ENCODE measurements at regions not wholly inside any gene's neighbourhood (a gene's known extent, or its start where the extent isn't known, plus 50 kb on each side); places are given as distances from the start of the nearest gene placed in this dataset.

GRCh38 chr6:9172096-9172495 is 736.8 kb upstream of the SLC35B3 start:
- Histone ChIP-seq H3K36me3 (ENCODE audit: control insufficient read depth in 1 of 2, insufficient read depth in 2 of 2, low read length in 2 of 2) (no peaks in the 10 kb centered on the region), H2BK12ac (ENCODE audit: low read length) (no peak overlapping the region), H2AK5ac (ENCODE audit: low read length) (no peak overlapping the region), H3K27ac (ENCODE audit: low read depth, low read length) (no peak overlapping the region), H3K4ac (ENCODE audit: low read depth, low read length) (no peak overlapping the region), H4K91ac (ENCODE audit: low read depth, low read length) (no peak overlapping the region), H3K27me3 (ENCODE audit: insufficient read depth, low read length) (no peaks in the 10 kb centered on the region), H3K79me1 (ENCODE audit: low read length) (no peaks in the 10 kb centered on the region), H2AFZ (ENCODE audit: insufficient read depth, low read length, poor library complexity) (no peak overlapping the region), H3K23ac (ENCODE audit: low read length) (no peak overlapping the region), H3K9ac (ENCODE audit: low read length) (no peak overlapping the region), H4K8ac (ENCODE audit: low read depth, low read length) (no peak overlapping the region), H3K4me1 (ENCODE audit: control insufficient read depth in 1 of 2, insufficient read depth in 2 of 2, low read length in 2 of 2) (no peaks in the 10 kb centered on the region), H4K12ac (ENCODE audit: low read depth, low read length) (no peak overlapping the region), H2BK5ac (ENCODE audit: low read depth, low read length, poor library complexity) (no peak overlapping the region), H3K4me2 (ENCODE audit: low read length) (no peak overlapping the region), H3K4me3 (ENCODE audit: low read depth, low read length) (no peak overlapping the region), H3K79me2 (ENCODE audit: control insufficient read depth, insufficient read depth, low read length, poor library complexity) (no peaks in the 10 kb centered on the region), H3K18ac (ENCODE audit: low read length) (no peak overlapping the region), H2BK120ac (ENCODE audit: insufficient read depth, low read length, poor library complexity) (no peak overlapping the region), H3K9me3 (ENCODE audit: insufficient read depth, low read depth, low read length) (peaks cover 2% of the 10 kb centered on the region), H3K14ac (ENCODE audit: low read length) (no peak overlapping the region)
- DNase-seq = no peak
- no CpG with 5 or more reads among the region's 1 CpG for WGBS (ENCODE audit: extremely low coverage, insufficient coverage, insufficient read length)

- Histone ChIP-seq H3K9ac (ENCODE audit: low read length) (no peak overlapping the region), H3K36me3 (ENCODE audit: control insufficient read depth in 1 of 2, insufficient read depth in 2 of 2, low read length in 2 of 2) (no peaks in the 10 kb centered on the region), H3K4me1 (ENCODE audit: control insufficient read depth in 1 of 2, insufficient read depth in 2 of 2, low read length in 2 of 2) (no peaks in the 10 kb centered on the region), H2BK120ac (ENCODE audit: insufficient read depth, low read length, poor library complexity) (no peak overlapping the region), H3K27ac (ENCODE audit: low read depth, low read length) (no peak overlapping the region), H3K4ac (ENCODE audit: low read depth, low read length) (no peak overlapping the region), H3K27me3 (ENCODE audit: insufficient read depth, low read length) (no peaks in the 10 kb centered on the region), H4K12ac (ENCODE audit: low read depth, low read length) (no peak overlapping the region), H2AK5ac (ENCODE audit: low read length) (no peak overlapping the region), H4K8ac (ENCODE audit: low read depth, low read length) (no peak overlapping the region), H2BK12ac (ENCODE audit: low read length) (no peak overlapping the region), H3K18ac (ENCODE audit: low read length) (no peak overlapping the region), H3K4me2 (ENCODE audit: low read length) (no peak overlapping the region), H3K4me3 (ENCODE audit: low read depth, low read length) (no peak overlapping the region), H3K23ac (ENCODE audit: low read length) (no peak overlapping the region), H3K9me3 (ENCODE audit: insufficient read depth, low read depth, low read length) (peaks cover 2% of the 10 kb centered on the region), H2BK5ac (ENCODE audit: low read depth, low read length, poor library complexity) (no peak overlapping the region), H4K91ac (ENCODE audit: low read depth, low read length) (no peak overlapping the region), H3K79me2 (ENCODE audit: control insufficient read depth, insufficient read depth, low read length, poor library complexity) (no peaks in the 10 kb centered on the region), H3K14ac (ENCODE audit: low read length) (no peak overlapping the region), H3K79me1 (ENCODE audit: low read length) (no peaks in the 10 kb centered on the region), H2AFZ (ENCODE audit: insufficient read depth, low read length, poor library complexity) (no peak overlapping the region)
- WGBS (ENCODE audit: extremely low coverage, insufficient coverage, insufficient read length) = no CpG with 5 or more reads among the region's 1 CpG
- DNase-seq = no peak
Measured at GRCh38 chr6:9168669-9169068, 733.3 kb upstream of the SLC35B3 start.

- H3K79me1 ChIP-seq (ENCODE audit: low read length) = no peaks in the 10 kb centered on the region
Measured at GRCh38 chr6:9161731-9162130, 726.4 kb upstream of the SLC35B3 start.

GRCh38 chr6:9159051-9159450 is 723.7 kb upstream of the SLC35B3 start:
- no peak overlapping the region for H2BK5ac ChIP-seq (ENCODE audit: low read depth, low read length, poor library complexity)
- H3K36me3 ChIP-seq (ENCODE audit: control insufficient read depth in 1 of 2, insufficient read depth in 2 of 2, low read length in 2 of 2) = no peaks in the 10 kb centered on the region
- H4K8ac ChIP-seq (ENCODE audit: low read depth, low read length) = no peak overlapping the region
- no peak overlapping the region for H3K4me3 ChIP-seq (ENCODE audit: low read depth, low read length)
- no peak overlapping the region for H3K4me2 ChIP-seq (ENCODE audit: low read length)
- no peak overlapping the region for H3K4ac ChIP-seq (ENCODE audit: low read depth, low read length)
- H4K91ac ChIP-seq (ENCODE audit: low read depth, low read length) = no peak overlapping the region
- H3K27ac ChIP-seq (ENCODE audit: low read depth, low read length) = no peak overlapping the region
- no peak overlapping the region for H4K12ac ChIP-seq (ENCODE audit: low read depth, low read length)
- H3K14ac ChIP-seq (ENCODE audit: low read length) = no peak overlapping the region
- H2AFZ ChIP-seq (ENCODE audit: insufficient read depth, low read length, poor library complexity) = no peak overlapping the region
- no peak overlapping the region for H3K23ac ChIP-seq (ENCODE audit: low read length)
- no peaks in the 10 kb centered on the region for H3K27me3 ChIP-seq (ENCODE audit: insufficient read depth, low read length)
- H3K18ac ChIP-seq (ENCODE audit: low read length) = no peak overlapping the region
- H3K9me3 ChIP-seq (ENCODE audit: insufficient read depth, low read depth, low read length) = no peaks in the 10 kb centered on the region
- no peak overlapping the region for H3K9ac ChIP-seq (ENCODE audit: low read length)
- no CpG with 5 or more reads among the region's 3 CpGs for WGBS (ENCODE audit: extremely low coverage, insufficient coverage, insufficient read length)
- no peaks in the 10 kb centered on the region for H3K4me1 ChIP-seq (ENCODE audit: control insufficient read depth in 1 of 2, insufficient read depth in 2 of 2, low read length in 2 of 2)
- no peak overlapping the region for H2BK120ac ChIP-seq (ENCODE audit: insufficient read depth, low read length, poor library complexity)
- H2AK5ac ChIP-seq (ENCODE audit: low read length) = no peak overlapping the region
- no peaks in the 10 kb centered on the region for H3K79me1 ChIP-seq (ENCODE audit: low read length)
- DNase-seq = no peak
- no peaks in the 10 kb centered on the region for H3K79me2 ChIP-seq (ENCODE audit: control insufficient read depth, insufficient read depth, low read length, poor library complexity)
- H2BK12ac ChIP-seq (ENCODE audit: low read length) = no peak overlapping the region

More at GRCh38 chr6:9161731-9162130, 726.4 kb upstream of the SLC35B3 start:
- Histone ChIP-seq H2BK120ac (ENCODE audit: insufficient read depth, low read length, poor library complexity) (no peak overlapping the region), H3K9me3 (ENCODE audit: insufficient read depth, low read depth, low read length) (no peaks in the 10 kb centered on the region), H2BK5ac (ENCODE audit: low read depth, low read length, poor library complexity) (no peak overlapping the region), H2AK5ac (ENCODE audit: low read length) (no peak overlapping the region), H3K4me3 (ENCODE audit: low read depth, low read length) (no peak overlapping the region), H3K27me3 (ENCODE audit: insufficient read depth, low read length) (no peaks in the 10 kb centered on the region), H3K4me1 (ENCODE audit: control insufficient read depth in 1 of 2, insufficient read depth in 2 of 2, low read length in 2 of 2) (no peaks in the 10 kb centered on the region), H2AFZ (ENCODE audit: insufficient read depth, low read length, poor library complexity) (no peak overlapping the region), H3K9ac (ENCODE audit: low read length) (no peak overlapping the region), H3K23ac (ENCODE audit: low read length) (no peak overlapping the region), H4K8ac (ENCODE audit: low read depth, low read length) (no peak overlapping the region), H3K79me2 (ENCODE audit: control insufficient read depth, insufficient read depth, low read length, poor library complexity) (no peaks in the 10 kb centered on the region), H4K12ac (ENCODE audit: low read depth, low read length) (no peak overlapping the region), H3K14ac (ENCODE audit: low read length) (no peak overlapping the region), H3K4me2 (ENCODE audit: low read length) (no peak overlapping the region), H3K18ac (ENCODE audit: low read length) (no peak overlapping the region), H3K36me3 (ENCODE audit: control insufficient read depth in 1 of 2, insufficient read depth in 2 of 2, low read length in 2 of 2) (no peaks in the 10 kb centered on the region), H3K27ac (ENCODE audit: low read depth, low read length) (no peak overlapping the region), H4K91ac (ENCODE audit: low read depth, low read length) (no peak overlapping the region), H3K4ac (ENCODE audit: low read depth, low read length) (no peak overlapping the region), H2BK12ac (ENCODE audit: low read length) (no peak overlapping the region)
- DNase-seq = no peak
